ENCODE measurements at regions not wholly inside any gene's neighbourhood (a gene's known extent, or its start where the extent isn't known, plus 50 kb on each side); places are given as distances from the start of the nearest gene placed in this dataset.

DNA sequence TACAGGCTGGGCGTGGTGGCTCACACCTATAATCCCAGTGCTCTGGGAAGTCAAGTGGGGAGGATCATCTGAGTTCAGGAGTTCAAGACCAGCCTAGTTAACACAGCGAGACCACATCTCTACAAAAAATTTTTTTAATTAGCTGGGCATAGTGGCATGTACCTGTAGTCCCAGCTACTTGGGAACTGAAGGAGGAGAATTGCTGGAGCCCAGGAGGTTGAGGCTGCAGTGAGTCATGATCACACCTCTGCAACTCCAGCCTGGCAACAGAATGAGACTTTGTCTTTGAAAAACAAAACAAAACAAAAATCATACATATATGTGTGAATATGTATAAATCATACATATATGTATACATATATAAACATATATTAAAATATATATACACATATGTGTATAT is 54.1 kb upstream of the MARCHF10 start:
- no peak for ATAC-seq
- TF ChIP-seq PPARA (CRISPR knock-in tag; IDR thresholded peaks at IDR 0.05; ENCODE audit: borderline replicate concordance) (no peak), ARNTL (CRISPR knock-in tag; IDR thresholded peaks at IDR 0.05; ENCODE audit: borderline replicate concordance, low read depth) (no peak), RARB (CRISPR knock-in tag; IDR thresholded peaks at IDR 0.05) (no peak), ZNF8 (CRISPR knock-in tag; IDR thresholded peaks at IDR 0.05) (no peak), ZNF565 (CRISPR knock-in tag; conservative IDR thresholded peaks at IDR 0.05; ENCODE audit: low read depth) (no peak), TOX (CRISPR knock-in tag; IDR thresholded peaks at IDR 0.05; ENCODE audit: borderline replicate concordance) (no peak), ZFP3 (CRISPR knock-in tag; IDR thresholded peaks at IDR 0.05) (no peak), CSDC2 (CRISPR knock-in tag; IDR thresholded peaks at IDR 0.05) (no peak), OSR1 (CRISPR knock-in tag; IDR thresholded peaks at IDR 0.05) (no peak), ZC3H10 (CRISPR knock-in tag; IDR thresholded peaks at IDR 0.05) (no peak)
- TF ChIP-seq, protein P1, sequence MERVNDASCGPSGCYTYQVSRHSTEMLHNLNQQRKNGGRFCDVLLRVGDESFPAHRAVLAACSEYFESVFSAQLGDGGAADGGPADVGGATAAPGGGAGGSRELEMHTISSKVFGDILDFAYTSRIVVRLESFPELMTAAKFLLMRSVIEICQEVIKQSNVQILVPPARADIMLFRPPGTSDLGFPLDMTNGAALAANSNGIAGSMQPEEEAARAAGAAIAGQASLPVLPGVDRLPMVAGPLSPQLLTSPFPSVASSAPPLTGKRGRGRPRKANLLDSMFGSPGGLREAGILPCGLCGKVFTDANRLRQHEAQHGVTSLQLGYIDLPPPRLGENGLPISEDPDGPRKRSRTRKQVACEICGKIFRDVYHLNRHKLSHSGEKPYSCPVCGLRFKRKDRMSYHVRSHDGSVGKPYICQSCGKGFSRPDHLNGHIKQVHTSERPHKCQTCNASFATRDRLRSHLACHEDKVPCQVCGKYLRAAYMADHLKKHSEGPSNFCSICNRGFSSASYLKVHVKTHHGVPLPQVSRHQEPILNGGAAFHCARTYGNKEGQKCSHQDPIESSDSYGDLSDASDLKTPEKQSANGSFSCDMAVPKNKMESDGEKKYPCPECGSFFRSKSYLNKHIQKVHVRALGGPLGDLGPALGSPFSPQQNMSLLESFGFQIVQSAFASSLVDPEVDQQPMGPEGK (CRISPR knock-in tag; IDR thresholded peaks at IDR 0.05; ENCODE audit: borderline replicate concordance), result no peak
- TF ChIP-seq, protein P2, sequence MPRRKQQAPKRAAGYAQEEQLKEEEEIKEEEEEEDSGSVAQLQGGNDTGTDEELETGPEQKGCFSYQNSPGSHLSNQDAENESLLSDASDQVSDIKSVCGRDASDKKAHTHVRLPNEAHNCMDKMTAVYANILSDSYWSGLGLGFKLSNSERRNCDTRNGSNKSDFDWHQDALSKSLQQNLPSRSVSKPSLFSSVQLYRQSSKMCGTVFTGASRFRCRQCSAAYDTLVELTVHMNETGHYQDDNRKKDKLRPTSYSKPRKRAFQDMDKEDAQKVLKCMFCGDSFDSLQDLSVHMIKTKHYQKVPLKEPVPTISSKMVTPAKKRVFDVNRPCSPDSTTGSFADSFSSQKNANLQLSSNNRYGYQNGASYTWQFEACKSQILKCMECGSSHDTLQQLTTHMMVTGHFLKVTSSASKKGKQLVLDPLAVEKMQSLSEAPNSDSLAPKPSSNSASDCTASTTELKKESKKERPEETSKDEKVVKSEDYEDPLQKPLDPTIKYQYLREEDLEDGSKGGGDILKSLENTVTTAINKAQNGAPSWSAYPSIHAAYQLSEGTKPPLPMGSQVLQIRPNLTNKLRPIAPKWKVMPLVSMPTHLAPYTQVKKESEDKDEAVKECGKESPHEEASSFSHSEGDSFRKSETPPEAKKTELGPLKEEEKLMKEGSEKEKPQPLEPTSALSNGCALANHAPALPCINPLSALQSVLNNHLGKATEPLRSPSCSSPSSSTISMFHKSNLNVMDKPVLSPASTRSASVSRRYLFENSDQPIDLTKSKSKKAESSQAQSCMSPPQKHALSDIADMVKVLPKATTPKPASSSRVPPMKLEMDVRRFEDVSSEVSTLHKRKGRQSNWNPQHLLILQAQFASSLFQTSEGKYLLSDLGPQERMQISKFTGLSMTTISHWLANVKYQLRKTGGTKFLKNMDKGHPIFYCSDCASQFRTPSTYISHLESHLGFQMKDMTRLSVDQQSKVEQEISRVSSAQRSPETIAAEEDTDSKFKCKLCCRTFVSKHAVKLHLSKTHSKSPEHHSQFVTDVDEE (CRISPR knock-in tag; IDR thresholded peaks at IDR 0.05), result no peak
- TF ChIP-seq, protein P3, sequence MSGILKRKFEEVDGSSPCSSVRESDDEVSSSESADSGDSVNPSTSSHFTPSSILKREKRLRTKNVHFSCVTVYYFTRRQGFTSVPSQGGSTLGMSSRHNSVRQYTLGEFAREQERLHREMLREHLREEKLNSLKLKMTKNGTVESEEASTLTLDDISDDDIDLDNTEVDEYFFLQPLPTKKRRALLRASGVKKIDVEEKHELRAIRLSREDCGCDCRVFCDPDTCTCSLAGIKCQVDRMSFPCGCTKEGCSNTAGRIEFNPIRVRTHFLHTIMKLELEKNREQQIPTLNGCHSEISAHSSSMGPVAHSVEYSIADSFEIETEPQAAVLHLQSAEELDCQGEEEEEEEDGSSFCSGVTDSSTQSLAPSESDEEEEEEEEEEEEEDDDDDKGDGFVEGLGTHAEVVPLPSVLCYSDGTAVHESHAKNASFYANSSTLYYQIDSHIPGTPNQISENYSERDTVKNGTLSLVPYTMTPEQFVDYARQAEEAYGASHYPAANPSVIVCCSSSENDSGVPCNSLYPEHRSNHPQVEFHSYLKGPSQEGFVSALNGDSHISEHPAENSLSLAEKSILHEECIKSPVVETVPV (CRISPR knock-in tag; IDR thresholded peaks at IDR 0.05), result no peak

DNA sequence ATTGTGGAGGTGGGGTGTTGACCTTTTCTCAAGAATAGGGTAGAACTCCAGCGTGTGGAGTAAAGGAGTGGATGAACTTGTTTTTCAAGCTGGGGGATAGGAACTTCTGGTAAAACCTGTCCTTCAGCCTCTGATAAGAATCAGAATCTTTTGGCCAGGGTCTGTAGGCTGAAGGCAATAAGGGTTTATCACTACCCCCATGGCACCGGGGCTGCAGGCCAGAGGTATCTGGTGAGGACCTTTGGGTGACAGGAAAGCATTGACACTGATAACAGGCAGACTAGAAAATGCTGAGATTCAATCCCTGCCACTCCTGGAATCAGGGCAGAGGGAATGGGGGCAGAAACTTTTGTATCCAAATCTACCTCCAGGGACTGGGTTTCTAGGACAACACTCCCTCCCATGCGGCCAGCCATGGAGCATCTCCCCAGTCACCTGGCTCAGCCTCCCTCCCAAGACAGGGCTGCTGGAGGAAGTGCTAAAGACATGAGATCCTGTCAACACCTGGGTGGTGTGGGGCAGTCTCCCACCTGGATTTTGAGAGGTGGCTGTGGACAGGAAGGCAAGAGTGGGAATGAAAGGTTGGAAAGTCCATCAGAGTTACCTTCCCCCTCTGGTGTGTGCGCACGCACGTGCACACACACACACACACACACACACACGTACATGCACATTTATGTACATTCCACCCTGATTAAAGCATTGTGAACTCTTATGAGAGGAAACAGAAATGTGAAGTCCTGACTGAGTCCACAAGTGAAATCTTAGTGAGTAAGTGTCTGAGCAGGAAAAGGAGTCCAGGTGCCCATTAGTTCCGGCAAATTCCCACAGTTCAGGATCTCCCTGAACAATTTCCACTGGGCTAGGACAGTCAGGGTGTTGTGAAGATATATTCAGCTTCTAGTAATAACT is 53.1 kb upstream of the MARCHF10 start:
- no peak; the same call in 2 of the 3 replicates for ATAC-seq
- no peak for TF ChIP-seq ZNF8 (CRISPR knock-in tag; IDR thresholded peaks at IDR 0.05)
- TF ChIP-seq, protein P3 (CRISPR knock-in tag; IDR thresholded peaks at IDR 0.05), result no peak
- TF ChIP-seq ZNF70 (CRISPR knock-in tag; IDR thresholded peaks at IDR 0.05), result no peak

DNA sequence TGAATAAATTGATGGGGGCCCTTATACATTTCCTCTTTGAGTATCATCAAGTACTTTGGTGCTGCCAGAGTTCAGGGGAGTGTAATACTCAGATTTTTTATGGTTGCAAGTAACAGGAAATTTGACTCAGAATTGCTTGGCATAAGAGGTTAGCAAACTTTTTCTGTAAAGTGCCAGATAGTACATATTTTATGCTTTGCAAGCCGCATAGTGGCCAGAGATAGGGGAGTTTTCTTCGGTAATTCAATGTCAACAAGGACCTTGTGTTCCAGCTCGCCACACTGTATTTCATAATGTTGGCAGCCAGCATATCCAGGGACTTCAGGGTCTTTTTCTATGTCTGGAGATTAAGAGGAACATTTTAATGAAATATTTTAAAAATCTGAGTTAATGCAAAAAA is 51.0 kb upstream of the MARCHF10 start:
- no peak for ATAC-seq
- TF ChIP-seq ZNF565 (CRISPR knock-in tag; conservative IDR thresholded peaks at IDR 0.05; ENCODE audit: low read depth) (no peak), BACH2 (CRISPR knock-in tag; IDR thresholded peaks at IDR 0.05; ENCODE audit: borderline replicate concordance) (no peak), ZNF70 (CRISPR knock-in tag; IDR thresholded peaks at IDR 0.05) (no peak), ESRRG (CRISPR knock-in tag; IDR thresholded peaks at IDR 0.05) (no peak), TCF4 (CRISPR knock-in tag; IDR thresholded peaks at IDR 0.05; ENCODE audit: borderline replicate concordance) (no peak), ARNTL (CRISPR knock-in tag; IDR thresholded peaks at IDR 0.05; ENCODE audit: borderline replicate concordance, low read depth) (no peak), TOX (CRISPR knock-in tag; IDR thresholded peaks at IDR 0.05; ENCODE audit: borderline replicate concordance) (no peak), RARB (CRISPR knock-in tag; IDR thresholded peaks at IDR 0.05) (no peak), OSR1 (CRISPR knock-in tag; IDR thresholded peaks at IDR 0.05) (no peak), GLIS3 (CRISPR knock-in tag; IDR thresholded peaks at IDR 0.05) (no peak), CSDC2 (CRISPR knock-in tag; IDR thresholded peaks at IDR 0.05) (no peak), SNAI2 (CRISPR knock-in tag; IDR thresholded peaks at IDR 0.05) (no peak), ZFP3 (CRISPR knock-in tag; IDR thresholded peaks at IDR 0.05) (no peak), ZNF8 (CRISPR knock-in tag; IDR thresholded peaks at IDR 0.05) (no peak), PPARA (CRISPR knock-in tag; IDR thresholded peaks at IDR 0.05; ENCODE audit: borderline replicate concordance) (no peak), ZFP30 (CRISPR knock-in tag; IDR thresholded peaks at IDR 0.05) (no peak)
- TF ChIP-seq, protein P3 (CRISPR knock-in tag; IDR thresholded peaks at IDR 0.05), result no peak
- TF ChIP-seq, protein P1 (CRISPR knock-in tag; IDR thresholded peaks at IDR 0.05; ENCODE audit: borderline replicate concordance), result no peak
- TF ChIP-seq, protein P2 (CRISPR knock-in tag; IDR thresholded peaks at IDR 0.05), result no peak
